ENCODE measurements at regions not wholly inside any gene's neighbourhood (a gene's known extent, or its start where the extent isn't known, plus 50 kb on each side); places are given as distances from the start of the nearest gene placed in this dataset.

GRCh38 chr9:79884546-79884945, 312.8 kb downstream of the TLE4 start:
- in situ Hi-C loops (cut with HindIII; ENCODE audit: low pct_unique_long_range_greater_than_20kb, low sequenced_read_pairs) (no loop called here), intact Hi-C loops (cut with micrococcal nuclease; ENCODE audit: unreplicated experiment) (no loop called here)
- H3K36me3 ChIP-seq (ENCODE audit: control insufficient read depth, insufficient read depth, low read length), result no peaks in the 10 kb centered on the region
- no peak overlapping the region for H3K4me3 ChIP-seq (ENCODE audit: low read depth in 2 of 2, low read length in 2 of 2)
- H3K4me1 ChIP-seq (ENCODE audit: control insufficient read depth, insufficient read depth, low read length), result no peaks in the 10 kb centered on the region
- no TSS peak for BruUV-seq (replicated peaks)
- POLR2A ChIA-PET, result no interaction called here
- TF ChIP-seq POLR2AphosphoS5 (IDR thresholded peaks at IDR 0.05; ENCODE audit: low read depth, low read length), result no peak
- no peak for TF ChIP-seq REST (IDR thresholded peaks at IDR 0.05; ENCODE audit: insufficient read depth in 1 of 2, low read depth in 2 of 2, low read length in 1 of 2)
- TF ChIP-seq TCF7L2 (IDR thresholded peaks at IDR 0.05; ENCODE audit: low read depth, low read length), result no peak
- TF ChIP-seq SIN3A (IDR thresholded peaks at IDR 0.05; ENCODE audit: borderline replicate concordance, insufficient read depth, low read depth, low read length), result no peak
- no peak for TF ChIP-seq CTCF (IDR thresholded peaks at IDR 0.05)
- CTCF ChIA-PET, result no interaction called here
- ATAC-seq (no peak), DNase-seq (ENCODE audit: low read depth, low spot score) (no peak)
- no peaks in the 10 kb centered on the region for H3K9me3 ChIP-seq (ENCODE audit: control insufficient read depth, insufficient read depth, low read depth, low read length)
- H3K27ac ChIP-seq (ENCODE audit: low read length), result no peak overlapping the region
- H3K27me3 ChIP-seq (ENCODE audit: control insufficient read depth, insufficient read depth, low read length), result no peaks in the 10 kb centered on the region

GRCh38 chr9:79883073-79883645, 311.4 kb downstream of the TLE4 start:
- Histone ChIP-seq H3K27me3 (ENCODE audit: control insufficient read depth, insufficient read depth, low read length) (no peaks in the 10 kb centered on the region), H3K4me1 (ENCODE audit: control insufficient read depth, insufficient read depth, low read length) (no peaks in the 10 kb centered on the region), H3K27ac (ENCODE audit: low read length) (no peak overlapping the region), H3K9me3 (ENCODE audit: control insufficient read depth, insufficient read depth, low read depth, low read length) (no peaks in the 10 kb centered on the region), H3K4me3 (ENCODE audit: low read depth in 2 of 2, low read length in 2 of 2) (no peak overlapping the region), H3K36me3 (ENCODE audit: control insufficient read depth, insufficient read depth, low read length) (no peaks in the 10 kb centered on the region)
- ATAC-seq (no peak), DNase-seq (ENCODE audit: low read depth, low spot score) (no peak)
- no TSS peak for BruUV-seq (replicated peaks)
- TF ChIP-seq REST (IDR thresholded peaks at IDR 0.05; ENCODE audit: insufficient read depth in 1 of 2, low read depth in 2 of 2, low read length in 1 of 2) (no peak), POLR2AphosphoS5 (IDR thresholded peaks at IDR 0.05; ENCODE audit: low read depth, low read length) (no peak), CTCF (IDR thresholded peaks at IDR 0.05) (no peak), TCF7L2 (IDR thresholded peaks at IDR 0.05; ENCODE audit: low read depth, low read length) (no peak), SIN3A (IDR thresholded peaks at IDR 0.05; ENCODE audit: borderline replicate concordance, insufficient read depth, low read depth, low read length) (no peak)
- ChIA-PET CTCF (no interaction called here), POLR2A (no interaction called here)
- in situ Hi-C loops (cut with HindIII; ENCODE audit: low pct_unique_long_range_greater_than_20kb, low sequenced_read_pairs) (no loop called here), intact Hi-C loops (cut with micrococcal nuclease; ENCODE audit: unreplicated experiment) (no loop called here)

Data from Panc1 (cell line).